NT2/D1 (cell line): ENCODE measurements at regions not wholly inside any gene's neighbourhood (a gene's known extent, or its start where the extent isn't known, plus 50 kb on each side); places are given as distances from the start of the nearest gene placed in this dataset.

Experiments
- SUZ12 ChIP-seq: IDR thresholded peaks from 2 replicates; pipeline ENCODE4 v1.6.1; 2011; ENCODE audit not compliant: insufficient read length, insufficient read depth; ENCODE audit errors: extremely low read depth
- YY1 ChIP-seq: IDR thresholded peaks from 2 replicates; pipeline ENCODE4 v1.6.1; 2011; ENCODE audit not compliant: insufficient read length, insufficient read depth
- ZNF274 ChIP-seq: IDR thresholded peaks from 2 replicates; pipeline ENCODE4 v1.6.1; 2011; ENCODE audit warnings: mild to moderate bottlenecking, low read depth, low read length

DNA sequence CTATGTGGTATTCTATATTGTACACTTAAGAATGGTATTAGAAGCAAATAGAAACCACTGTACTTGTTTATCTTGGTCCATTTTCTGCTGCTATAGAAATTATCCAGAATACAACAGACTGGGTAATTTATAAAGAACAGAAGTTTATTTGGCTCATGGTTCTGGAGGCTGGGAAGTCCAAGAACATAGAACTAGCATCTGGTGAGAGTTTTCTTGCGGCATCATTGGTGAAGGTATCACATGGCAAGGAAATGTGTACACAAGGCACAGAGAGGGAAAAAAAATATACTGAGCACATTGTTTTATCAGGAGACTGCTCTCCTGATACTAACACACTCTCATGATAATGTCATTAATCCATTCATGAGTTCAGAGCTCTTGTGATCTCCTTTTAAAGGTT, 130.3 kb upstream of the STXBP6 start:
- TF ChIP-seq YY1 (no peak), SUZ12 (no peak), ZNF274 (no peak)
